Right atrium auricular region (tissue), 2 donors: ENCODE measurements at regions not wholly inside any gene's neighbourhood (a gene's known extent, or its start where the extent isn't known, plus 50 kb on each side); places are given as distances from the start of the nearest gene placed in this dataset.

Experiments
- DNase-seq: peaks from one replicate; pipeline ENCODE4 v3.0.0-alpha.2; 2019; ENCODE audit warnings: low spot score
- H3K27ac ChIP-seq, 2 donors: fragments of 200-600 bp; sonication (generic); 1 replicate in 1 of 2; 2 replicates in 1 of 2; pipeline ENCODE4 v1.5.1; 2016 to 2019
- H3K27me3 ChIP-seq, 2 donors: fragments of 200-600 bp; sonication (generic); one replicate each; pipeline versions ENCODE4 v1.5.1 to v1.6.0; 2017 to 2019
- H3K36me3 ChIP-seq: fragments of 200-600 bp; sonication (generic); one replicate; pipeline ENCODE4 v1.5.1; 2016
- H3K4me1 ChIP-seq, 2 donors: fragments of 200-600 bp; sonication (generic); one replicate each; pipeline versions ENCODE4 v1.5.1 to v1.6.0; 2017 to 2019
- H3K4me3 ChIP-seq, 2 donors: fragments of 200-600 bp; sonication (generic); 1 replicate in 1 of 2; 2 replicates in 1 of 2; pipeline ENCODE4 v1.5.1; 2017 to 2019; ENCODE audit warnings: mild to moderate bottlenecking in 1 of 2, moderate library complexity in 1 of 2
- H3K9me3 ChIP-seq, 2 donors: fragments of 200-600 bp; sonication (generic); one replicate each; pipeline ENCODE4 v1.5.1; 2019
- TF ChIP-seq, protein P1 (sequence below), 2 donors: fragments of 200-600 bp; sonication (generic); IDR thresholded peaks; one replicate each; pipeline ENCODE4 v1.5.1; 2019; ENCODE audit warnings: antibody characterized with exemption in 2 of 2

- H3K27me3 ChIP-seq = no peaks in the 10 kb centered on the region
- no peak overlapping the region for H3K4me3 ChIP-seq
- H3K4me1 ChIP-seq = no peaks in the 10 kb centered on the region
- TF ChIP-seq, protein P1, sequence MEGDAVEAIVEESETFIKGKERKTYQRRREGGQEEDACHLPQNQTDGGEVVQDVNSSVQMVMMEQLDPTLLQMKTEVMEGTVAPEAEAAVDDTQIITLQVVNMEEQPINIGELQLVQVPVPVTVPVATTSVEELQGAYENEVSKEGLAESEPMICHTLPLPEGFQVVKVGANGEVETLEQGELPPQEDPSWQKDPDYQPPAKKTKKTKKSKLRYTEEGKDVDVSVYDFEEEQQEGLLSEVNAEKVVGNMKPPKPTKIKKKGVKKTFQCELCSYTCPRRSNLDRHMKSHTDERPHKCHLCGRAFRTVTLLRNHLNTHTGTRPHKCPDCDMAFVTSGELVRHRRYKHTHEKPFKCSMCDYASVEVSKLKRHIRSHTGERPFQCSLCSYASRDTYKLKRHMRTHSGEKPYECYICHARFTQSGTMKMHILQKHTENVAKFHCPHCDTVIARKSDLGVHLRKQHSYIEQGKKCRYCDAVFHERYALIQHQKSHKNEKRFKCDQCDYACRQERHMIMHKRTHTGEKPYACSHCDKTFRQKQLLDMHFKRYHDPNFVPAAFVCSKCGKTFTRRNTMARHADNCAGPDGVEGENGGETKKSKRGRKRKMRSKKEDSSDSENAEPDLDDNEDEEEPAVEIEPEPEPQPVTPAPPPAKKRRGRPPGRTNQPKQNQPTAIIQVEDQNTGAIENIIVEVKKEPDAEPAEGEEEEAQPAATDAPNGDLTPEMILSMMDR (IDR thresholded peaks at IDR 0.05) = no peak
- DNase-seq = no peak
- H3K9me3 ChIP-seq = no peaks in the 10 kb centered on the region
- no peak overlapping the region for H3K27ac ChIP-seq
- H3K36me3 ChIP-seq = no peaks in the 10 kb centered on the region
These were observed 118.3 kb upstream of the FOXB1 start for GRCh38 chr15:59885832-59886231.

- no peaks in the 10 kb centered on the region for H3K27me3 ChIP-seq
These were observed 124.4 kb upstream of the FOXB1 start for GRCh38 chr15:59879506-59880265.

GRCh38 chr15:59876140-59876539 lies 128.0 kb upstream of the FOXB1 start:
- no peak for DNase-seq
- H3K27me3 ChIP-seq = no peaks in the 10 kb centered on the region
- H3K9me3 ChIP-seq = no peaks in the 10 kb centered on the region
- H3K4me3 ChIP-seq = no peak overlapping the region
- H3K36me3 ChIP-seq = no peaks in the 10 kb centered on the region
- H3K27ac ChIP-seq = no peak overlapping the region
- no peaks in the 10 kb centered on the region for H3K4me1 ChIP-seq
- TF ChIP-seq, protein P1 (IDR thresholded peaks at IDR 0.05) = no peak

More at GRCh38 chr15:59879506-59880265, 124.4 kb upstream of the FOXB1 start:
- Histone ChIP-seq H3K4me1 (no peaks in the 10 kb centered on the region), H3K4me3 (no peak overlapping the region), H3K27ac (no peak overlapping the region), H3K36me3 (no peaks in the 10 kb centered on the region), H3K9me3 (no peaks in the 10 kb centered on the region)
- TF ChIP-seq, protein P1 (IDR thresholded peaks at IDR 0.05) = no peak
- no peak for DNase-seq

DNA sequence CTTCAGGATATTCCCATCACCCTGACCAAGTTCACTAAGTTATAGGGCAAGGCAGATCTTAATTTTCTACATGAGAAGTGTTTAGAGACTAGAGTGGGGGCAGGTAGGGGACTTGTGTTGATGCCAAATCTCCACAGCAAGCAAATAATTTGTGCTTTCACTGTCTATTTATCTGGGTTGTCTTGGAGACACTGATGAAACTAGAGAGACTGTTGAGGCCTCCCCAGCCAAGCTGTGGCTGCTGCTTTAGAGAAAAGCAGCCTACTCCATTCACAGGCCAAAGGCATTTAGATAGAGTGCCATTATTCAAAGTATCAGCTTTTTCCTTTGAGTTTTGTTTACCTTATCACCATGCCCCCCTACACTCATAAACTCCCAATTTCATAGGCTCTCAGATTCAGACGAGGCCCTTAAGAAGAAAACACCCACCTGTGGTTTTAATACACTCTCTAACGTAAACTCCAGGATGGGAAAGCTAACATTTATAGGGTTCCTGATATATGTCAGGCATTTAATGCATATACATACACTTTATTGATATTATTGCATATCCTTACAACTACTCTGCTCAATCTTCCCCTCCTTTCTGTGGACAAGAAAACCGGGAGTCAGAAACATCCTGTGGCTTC lies 130.4 kb upstream of the FOXB1 start:
- H3K27me3 ChIP-seq = no peaks in the 10 kb centered on the region
- no peak overlapping the region for H3K27ac ChIP-seq
- no peaks in the 10 kb centered on the region for H3K9me3 ChIP-seq
- DNase-seq = no peak
- TF ChIP-seq, protein P1 (IDR thresholded peaks at IDR 0.05) = no peak
- H3K4me3 ChIP-seq = no peak overlapping the region
- H3K4me1 ChIP-seq = no peaks in the 10 kb centered on the region
- no peaks in the 10 kb centered on the region for H3K36me3 ChIP-seq

GRCh38 chr15:59867086-59867855 lies 136.8 kb upstream of the FOXB1 start:
- Histone ChIP-seq H3K9me3 (no peaks in the 10 kb centered on the region), H3K4me1 (no peaks in the 10 kb centered on the region), H3K27ac (no peak overlapping the region), H3K36me3 (no peaks in the 10 kb centered on the region), H3K4me3 (no peak overlapping the region), H3K27me3 (no peaks in the 10 kb centered on the region)
- no peak for DNase-seq
- TF ChIP-seq, protein P1 (IDR thresholded peaks at IDR 0.05) = no peak
